GM18909 (cell line): ENCODE measurements at regions not wholly inside any gene's neighbourhood (a gene's known extent, or its start where the extent isn't known, plus 50 kb on each side); places are given as distances from the start of the nearest gene placed in this dataset.
"Not testable (repeated sequence)": the region's sequence is repeated elsewhere in the genome, so short reads cannot be mapped to it uniquely, and the experiment has no call there.

Experiments
- ATAC-seq: cut with Tn5 transposase; IDR thresholded peaks from one replicate; pipeline ENCODE4 v1.9.1; 2021; ENCODE audit warnings: mild to moderate bottlenecking; ENCODE audit not compliant: unreplicated experiment, poor library complexity

DNA sequence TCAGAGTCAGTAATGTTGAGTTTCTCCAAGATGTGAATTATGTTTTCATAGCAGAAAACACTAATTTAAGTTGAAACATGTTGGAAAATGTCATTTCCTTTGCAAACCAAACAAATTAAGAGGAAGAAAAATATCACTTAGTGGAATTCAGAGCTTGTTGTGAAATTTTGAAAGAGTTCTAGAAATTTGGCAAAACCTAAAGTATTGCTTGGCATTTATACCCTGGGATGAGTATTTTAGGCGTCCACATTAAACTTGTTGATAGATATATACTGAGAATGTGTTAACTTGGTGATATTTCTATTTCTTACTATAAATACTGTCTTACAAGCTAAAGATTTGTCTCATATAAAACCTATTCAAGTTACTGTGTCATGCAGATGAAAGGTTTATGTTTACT is 335.2 kb downstream of the NSUN3 start:
- ATAC-seq: no peak

DNA sequence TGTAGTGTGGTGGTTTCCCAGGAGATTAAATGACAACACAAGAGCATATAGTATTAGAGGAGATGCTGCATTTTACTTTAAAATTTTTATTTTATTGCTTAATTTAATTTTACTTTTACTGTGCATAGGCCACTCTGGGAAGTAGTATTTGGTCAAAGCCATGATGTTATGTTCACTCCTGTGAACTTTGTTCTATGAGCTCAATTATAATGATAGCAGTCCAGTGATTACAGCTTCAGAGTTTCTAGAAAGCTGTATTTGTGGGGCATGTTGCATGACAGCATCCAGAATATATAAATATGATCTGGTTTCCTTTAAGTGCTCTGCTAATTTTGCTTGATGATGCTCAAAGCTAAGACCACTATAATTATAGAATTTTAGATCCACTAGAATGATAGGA is 338.6 kb downstream of the NSUN3 start:
- no peak for ATAC-seq

GRCh38 chr3:94402126-94402525 is 339.3 kb downstream of the NSUN3 start:
- ATAC-seq: no peak

GRCh38 chr3:94405258-94406035 is 342.6 kb downstream of the NSUN3 start:
- ATAC-seq: no peak

DNA sequence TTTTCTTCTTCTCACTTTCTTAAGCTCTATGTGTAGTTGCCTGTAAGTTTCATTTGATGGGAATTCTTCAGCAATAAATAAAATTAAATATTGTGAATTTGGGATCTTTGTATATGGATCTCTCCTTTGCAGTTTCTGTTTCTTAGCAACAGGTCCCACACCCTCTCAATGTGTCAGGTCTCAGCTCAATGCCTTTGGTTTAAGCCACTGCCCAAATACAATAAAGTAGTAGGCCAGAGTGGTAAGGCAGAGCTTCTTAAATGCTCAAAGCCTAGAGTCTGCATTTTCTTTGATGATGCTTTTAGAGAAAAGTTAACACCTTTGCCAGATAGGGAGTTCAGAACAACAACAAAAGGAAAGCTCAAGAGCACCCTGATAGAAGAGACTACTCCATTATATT is 343.7 kb downstream of the NSUN3 start:
- ATAC-seq: no peak

- ATAC-seq: not testable (repeated sequence)
These were observed 350.1 kb downstream of the NSUN3 start for GRCh38 chr3:94412936-94413335.

- ATAC-seq: no peak
These were observed 350.7 kb downstream of the NSUN3 start for GRCh38 chr3:94413336-94414108.

- ATAC-seq: no peak
These were observed 351.6 kb downstream of the NSUN3 start for GRCh38 chr3:94414418-94414817.

DNA sequence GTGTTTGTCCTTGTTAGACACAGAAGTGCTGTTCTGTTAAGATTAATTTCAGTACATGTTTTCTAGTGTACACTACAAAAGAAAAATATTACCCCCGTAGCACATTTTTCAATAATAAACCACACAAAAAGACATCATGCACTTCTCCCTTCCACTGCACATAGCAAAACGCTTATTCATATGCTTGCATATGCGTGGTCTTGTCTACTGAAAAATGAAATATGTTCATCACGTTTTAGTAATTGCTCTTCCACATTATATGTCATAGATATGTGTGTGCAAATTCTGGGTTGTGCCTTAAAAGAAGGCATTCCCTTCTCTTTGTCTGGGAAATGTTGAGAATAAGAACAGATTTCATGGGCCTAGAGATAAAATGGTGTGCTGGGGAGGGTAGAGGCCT is 353.9 kb downstream of the NSUN3 start:
- ATAC-seq: no peak

DNA sequence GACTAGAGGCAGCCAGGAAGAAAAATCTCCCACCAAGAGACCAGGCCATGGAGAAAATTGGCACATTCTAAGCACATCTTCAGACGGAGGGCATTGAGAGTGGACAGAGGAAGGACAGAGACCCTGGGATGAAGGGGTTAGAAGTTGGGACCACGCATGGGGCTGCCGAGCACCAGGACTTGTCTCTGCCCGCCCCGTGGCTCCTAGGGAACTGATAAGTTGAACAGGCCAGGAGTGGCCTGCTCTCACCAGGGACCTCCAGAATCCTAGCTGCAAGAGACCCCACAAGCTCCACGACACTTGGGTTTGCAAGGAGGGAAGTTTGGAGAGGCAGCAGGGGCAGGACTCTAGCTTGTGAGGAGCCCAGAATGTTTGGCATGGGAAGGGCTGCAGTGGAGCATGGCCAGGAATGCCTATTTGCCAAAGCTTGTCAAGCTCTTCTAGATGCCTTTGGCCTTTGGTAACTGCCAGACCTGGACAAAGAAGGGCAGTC is 355.1 kb downstream of the NSUN3 start:
- ATAC-seq: no peak

GRCh38 chr3:94420931-94421330 is 358.1 kb downstream of the NSUN3 start:
- ATAC-seq: no peak

GRCh38 chr3:94423578-94423977 is 360.7 kb downstream of the NSUN3 start:
- no peak for ATAC-seq

DNA sequence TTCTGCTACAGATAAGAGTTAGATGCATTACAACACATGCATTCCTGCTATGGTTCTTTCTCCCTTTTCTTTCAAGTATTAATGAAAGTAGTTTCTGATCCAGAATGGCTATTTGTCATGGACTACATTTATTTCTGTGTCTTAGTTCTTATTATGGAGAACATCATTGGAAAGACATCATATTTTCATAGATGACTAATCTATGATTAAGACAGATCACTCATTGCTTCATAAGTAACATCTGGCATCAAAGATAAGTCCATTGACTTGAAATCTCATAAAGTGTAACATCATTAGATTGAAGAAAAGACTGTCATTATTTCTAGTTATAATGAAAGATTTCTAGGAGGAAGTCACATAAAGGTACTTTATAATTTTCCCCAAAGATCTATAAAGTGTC is 366.7 kb downstream of the NSUN3 start:
- ATAC-seq: no peak

GRCh38 chr3:94431876-94432570 is 369.2 kb downstream of the NSUN3 start:
- ATAC-seq: no peak

DNA sequence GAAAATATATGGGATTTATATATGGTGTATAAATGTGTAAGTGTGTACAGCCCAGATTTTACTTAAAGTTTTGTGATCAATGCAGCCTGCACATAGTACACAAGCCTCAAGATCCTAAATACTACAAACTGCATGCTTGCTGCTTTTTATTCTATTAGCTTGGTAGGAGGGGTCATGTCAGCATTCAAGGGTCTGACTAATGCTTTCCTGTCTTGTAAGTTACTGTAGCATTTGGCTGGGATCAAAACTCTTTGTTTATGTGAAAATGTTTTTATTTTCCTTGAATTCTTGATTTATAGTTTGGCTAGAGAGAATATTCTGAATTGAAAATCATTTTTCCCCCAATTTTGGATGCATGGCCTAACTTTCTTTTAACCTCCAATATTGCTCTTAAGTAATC is 370.9 kb downstream of the NSUN3 start:
- ATAC-seq: no peak

- no peak for ATAC-seq
These were observed 378.1 kb downstream of the NSUN3 start for GRCh38 chr3:94440767-94441493.

- ATAC-seq: no peak
These were observed 378.6 kb downstream of the NSUN3 start for GRCh38 chr3:94441494-94441847.

GRCh38 chr3:94453864-94454263 is 391.0 kb downstream of the NSUN3 start:
- ATAC-seq: no peak

- ATAC-seq: no peak
These were observed 396.3 kb downstream of the NSUN3 start for GRCh38 chr3:94459167-94459566.

- ATAC-seq: no peak
These were observed 398.1 kb downstream of the NSUN3 start for GRCh38 chr3:94460931-94461330.
